IMR-90 (cell line): ENCODE measurements at regions not wholly inside any gene's neighbourhood (a gene's known extent, or its start where the extent isn't known, plus 50 kb on each side); places are given as distances from the start of the nearest gene placed in this dataset.

ENCODE experiments used
- ATAC-seq: fragments of 200-7000 bp; cut with Tn5 transposase; 2 replicates; pipeline ENCODE4 v1.9.1; 2020; ENCODE audit warnings: low read depth, mild to moderate bottlenecking, moderate library complexity
- BruUV-seq: library from RNA; stranded (reverse); fragments of 400-500 nt; replicated peaks from 2 replicates; lab custom pipeline; 2021; lab: Mats Ljungman, UMichigan
- CTCF ChIA-PET: fragments of 300-600 bp; formaldehyde crosslinking; extraction: SDS; loops from one replicate; lab custom pipeline; 2021; ENCODE audit warnings: antibody characterized with exemption; lab: Yijun Ruan, JAX
- POLR2A ChIA-PET: fragments of 300-600 bp; sonication (Branson Sonifier 250); formaldehyde crosslinking; loops from one replicate; lab custom pipeline; 2022; ENCODE audit warnings: antibody characterized with exemption; ENCODE audit not compliant: unreplicated experiment; lab: Charles Lee
- DNase-seq: peaks from one replicate; pipeline ENCODE4 v3.0.0; 2013
- H2AFZ ChIP-seq: replicated peaks from 2 replicates; pipeline ENCODE3; 2013; ENCODE audit warnings: low read length, mild to moderate bottlenecking; ENCODE audit not compliant: poor library complexity
- H2AK5ac ChIP-seq: 2 replicates; pipeline ENCODE4 v1.6.1; 2013; ENCODE audit warnings: low read depth, low read length, inconsistent platforms
- H2AK9ac ChIP-seq: replicated peaks from 2 replicates; pipeline ENCODE3; 2013; ENCODE audit warnings: mild to moderate bottlenecking, low read depth, low read length, moderate library complexity; ENCODE audit not compliant: poor library complexity
- H2BK120ac ChIP-seq: 2 replicates; pipeline ENCODE4 v1.6.1; 2013; ENCODE audit warnings: low read depth, low read length, inconsistent platforms
- H2BK15ac ChIP-seq: 3 replicates; pipeline ENCODE4 v1.6.1; 2013; ENCODE audit warnings: low read depth, low read length, inconsistent platforms
- H2BK20ac ChIP-seq: 2 replicates; pipeline ENCODE4 v1.6.1; 2013; ENCODE audit warnings: low read depth, mild to moderate bottlenecking, inconsistent platforms, low read length, moderate library complexity
- H2BK5ac ChIP-seq: 2 replicates; pipeline ENCODE4 v1.6.1; 2013; ENCODE audit warnings: mild to moderate bottlenecking, low read depth, low read length, inconsistent platforms; ENCODE audit not compliant: poor library complexity, severe bottlenecking
- H3K14ac ChIP-seq: replicated peaks from 2 replicates; pipeline ENCODE4 v1.6.1; 2013; ENCODE audit warnings: low read depth, low read length, inconsistent platforms
- H3K18ac ChIP-seq: 2 replicates; pipeline ENCODE4 v1.6.1; 2013; ENCODE audit warnings: low read depth, low read length, control low read depth
- H3K23ac ChIP-seq: 2 replicates; pipeline ENCODE4 v1.6.1; 2013; ENCODE audit warnings: low read depth, low read length, inconsistent platforms
- H3K27ac ChIP-seq: 2 replicates; pipeline ENCODE4 v1.5.1; 2013; ENCODE audit warnings: mild to moderate bottlenecking, control low read depth, low read length; ENCODE audit not compliant: insufficient read depth
- H3K27me3 ChIP-seq: 2 replicates; pipeline ENCODE4 v1.6.1; 2013; ENCODE audit warnings: low read length; ENCODE audit not compliant: control insufficient read depth, insufficient read depth
- H3K36me3 ChIP-seq: 2 replicates; pipeline ENCODE4 v1.6.1; 2013; ENCODE audit warnings: low read length, mixed read lengths; ENCODE audit not compliant: control insufficient read depth, insufficient read depth
- H3K4ac ChIP-seq: 2 replicates; pipeline ENCODE4 v1.6.1; 2013; ENCODE audit warnings: low read depth, low read length, inconsistent platforms
- H3K4me1 ChIP-seq: 2 replicates; pipeline ENCODE4 v1.6.1; 2013; ENCODE audit warnings: low read length, mixed read lengths; ENCODE audit not compliant: control insufficient read depth, insufficient read depth
- H3K4me2 ChIP-seq: 2 replicates; pipeline ENCODE4 v1.6.1; 2013; ENCODE audit warnings: low read depth, mild to moderate bottlenecking, control low read depth, low read length, moderate library complexity
- H3K4me3 ChIP-seq: 2 replicates; pipeline ENCODE4 v1.5.1; 2013; ENCODE audit warnings: low read depth, mild to moderate bottlenecking, control low read depth, low read length, moderate library complexity; ENCODE audit not compliant: insufficient read depth
- H3K56ac ChIP-seq: 2 replicates; pipeline ENCODE4 v1.6.1; 2013; ENCODE audit warnings: low read length, inconsistent platforms; ENCODE audit not compliant: insufficient read depth; ENCODE audit errors: extremely low read depth
- H3K79me1 ChIP-seq, 2 experiments: 2 replicates each; pipeline ENCODE4 v1.6.1; 2013; ENCODE audit warnings: low read length in 2 of 2, inconsistent platforms in 1 of 2, low read depth in 1 of 2
- H3K9ac ChIP-seq: 2 replicates; pipeline ENCODE4 v1.6.1; 2013; ENCODE audit warnings: low read depth, low read length, control low read depth
- H3K9me1 ChIP-seq: 2 replicates; pipeline ENCODE4 v1.6.1; 2013; ENCODE audit warnings: low read length, inconsistent platforms; ENCODE audit not compliant: insufficient read depth
- H3K9me3 ChIP-seq: 2 replicates; pipeline ENCODE4 v1.6.1; 2013; ENCODE audit warnings: low read length; ENCODE audit not compliant: control insufficient read depth, insufficient read depth
- H4K20me1 ChIP-seq: 2 replicates; pipeline ENCODE4 v1.6.1; 2013; ENCODE audit warnings: low read length, inconsistent platforms; ENCODE audit not compliant: insufficient read depth
- H4K5ac ChIP-seq: 2 replicates; pipeline ENCODE4 v1.6.1; 2013; ENCODE audit warnings: mild to moderate bottlenecking, low read depth, low read length, control low read depth
- H4K8ac ChIP-seq, 2 experiments: 2 replicates each; pipeline ENCODE4 v1.6.1; 2013; ENCODE audit warnings: low read depth in 2 of 2, low read length in 2 of 2, control low read depth in 1 of 2, inconsistent platforms in 1 of 2
- H4K91ac ChIP-seq: 2 replicates; pipeline ENCODE4 v1.6.1; 2013; ENCODE audit warnings: low read depth, low read length, inconsistent platforms; ENCODE audit not compliant: insufficient read depth
- BHLHE40 ChIP-seq: fragments of 150-350 bp; IDR thresholded peaks from 2 replicates; pipeline ENCODE4 v1.6.1; 2016; ENCODE audit warnings: mild to moderate bottlenecking, low read depth, low read length
- CEBPB ChIP-seq: IDR thresholded peaks from 2 replicates; pipeline ENCODE4 v1.6.1; 2012; ENCODE audit warnings: low read depth, low read length, improper control_type of control experiment
- CHD1 ChIP-seq: IDR thresholded peaks from 2 replicates; pipeline ENCODE4 v1.6.1; 2012; ENCODE audit warnings: low read depth, low read length, improper control_type of control experiment
- FOS ChIP-seq: fragments of 150-350 bp; IDR thresholded peaks from 2 replicates; pipeline ENCODE4 v1.6.1; 2016; ENCODE audit warnings: low read depth, low read length
- MAFK ChIP-seq: IDR thresholded peaks from 2 replicates; pipeline ENCODE4 v1.6.1; 2012; ENCODE audit warnings: low read depth, low read length, improper control_type of control experiment
- MAZ ChIP-seq: IDR thresholded peaks from 2 replicates; pipeline ENCODE4 v1.6.1; 2012; ENCODE audit warnings: low read depth, mild to moderate bottlenecking, low read length, improper control_type of control experiment, moderate library complexity, borderline replicate concordance
- MXI1 ChIP-seq: IDR thresholded peaks from 2 replicates; pipeline ENCODE4 v1.6.1; 2012; ENCODE audit warnings: low read depth, mild to moderate bottlenecking, low read length, moderate library complexity, borderline replicate concordance
- NFE2L2 ChIP-seq: fragments of 150-350 bp; IDR thresholded peaks from 2 replicates; pipeline ENCODE4 v1.6.1; 2016; ENCODE audit warnings: low read depth, mild to moderate bottlenecking, low read length
- POLR2A ChIP-seq: IDR thresholded peaks from 2 replicates; pipeline ENCODE4 v1.6.1; 2012; ENCODE audit warnings: mild to moderate bottlenecking, low read depth, low read length
- RAD21 ChIP-seq: IDR thresholded peaks from 2 replicates; pipeline ENCODE4 v1.6.1; 2012; ENCODE audit warnings: low read length, improper control_type of control experiment
- RCOR1 ChIP-seq: IDR thresholded peaks from 2 replicates; pipeline ENCODE4 v1.6.1; 2012; ENCODE audit warnings: mild to moderate bottlenecking, low read length, improper control_type of control experiment; ENCODE audit not compliant: insufficient replicate concordance
- RFX5 ChIP-seq: IDR thresholded peaks from 2 replicates; pipeline ENCODE4 v1.8.0; 2012; ENCODE audit warnings: low read depth, mild to moderate bottlenecking, low read length, moderate library complexity
- SMC3 ChIP-seq: fragments of 150-350 bp; IDR thresholded peaks from 2 replicates; pipeline ENCODE4 v1.6.1; 2016; ENCODE audit warnings: low read depth, mild to moderate bottlenecking, antibody characterized with exemption, low read length, moderate library complexity
- USF2 ChIP-seq: fragments of 150-350 bp; IDR thresholded peaks from 2 replicates; pipeline ENCODE4 v1.6.1; 2017; ENCODE audit warnings: mild to moderate bottlenecking, antibody characterized with exemption, low read length, low read depth
- WGBS, 2 experiments: methylation state at CpG; one replicate each; pipeline versions ENCODE4 v1.1.5 to v1.1.7; 2013; ENCODE audit warnings: missing lambda C conversion rate in 2 of 2; ENCODE audit not compliant: insufficient read length in 1 of 2; ENCODE audit errors: extremely low coverage in 2 of 2; 5-methylcytosine and 5-hydroxymethylcytosine counted together
- dilution Hi-C: fragments of 300-500 bp; cut with HindIII; formaldehyde crosslinking; loops from one replicate; pipeline ENCODE4 v1.14.3; 2018; ENCODE audit warnings: low sequenced_read_pairs; ENCODE audit not compliant: unreplicated experiment
- in situ Hi-C: fragments of 300-500 bp; cut with MboI; formaldehyde crosslinking; loops from 3 replicates; pipeline ENCODE4 v1.14.3; 2019; ENCODE audit warnings: low sequenced_read_pairs, inconsistent platforms, mixed read lengths
- intact Hi-C: fragments of 100-400 bp; cut with micrococcal nuclease; formaldehyde crosslinking; loops from 2 replicates; pipeline ENCODE4 v1.10.0; 2022
- TF ChIP-seq, protein P1 (sequence below): fragments of 150-350 bp; IDR thresholded peaks from 2 replicates; pipeline ENCODE4 v1.6.1; 2016; ENCODE audit warnings: low read depth, mild to moderate bottlenecking, low read length, moderate library complexity, borderline replicate concordance
- TF ChIP-seq, protein P2 (sequence below): conservative IDR thresholded peaks from 2 replicates; pipeline ENCODE4 v1.5.1; 2012; ENCODE audit warnings: mild to moderate bottlenecking, low read depth, low read length, improper control_type of control experiment

- Histone ChIP-seq H3K9ac (no peak overlapping the region), H2AK9ac (no peak overlapping the region), H4K20me1 (no peaks in the 10 kb centered on the region), H2AFZ (no peak overlapping the region), H2BK20ac (no peak overlapping the region), H3K36me3 (no peaks in the 10 kb centered on the region), H3K4ac (no peak overlapping the region), H4K91ac (no peak overlapping the region), H4K8ac (no peak overlapping the region), H3K79me1 (no peaks in the 10 kb centered on the region), H3K27me3 (no peaks in the 10 kb centered on the region), H3K27ac (no peak overlapping the region), H3K56ac (no peak overlapping the region), H4K5ac (no peak overlapping the region), H2BK5ac (no peak overlapping the region), H3K9me1 (no peaks in the 10 kb centered on the region), H2BK15ac (no peak overlapping the region), H2BK120ac (no peak overlapping the region), H3K4me2 (no peak overlapping the region), H3K14ac (no peak overlapping the region), H3K18ac (no peak overlapping the region), H2AK5ac (no peak overlapping the region), H3K9me3 (peaks cover 18% of the 10 kb centered on the region; the same call in 1 of the 2 replicates), H3K23ac (no peak overlapping the region), H3K4me3 (no peak overlapping the region), H3K4me1 (no peaks in the 10 kb centered on the region)
- ATAC-seq = no peak
- no TSS peak for BruUV-seq
- dilution Hi-C loops = no loop called here
- DNase-seq = no peak
- CTCF ChIA-PET = no interaction called here
- intact Hi-C loops = no loop called here
- in situ Hi-C loops = no loop called here
- POLR2A ChIA-PET = no interaction called here
- TF ChIP-seq MAZ (no peak), MXI1 (no peak), CHD1 (no peak), BHLHE40 (no peak), RAD21 (no peak), FOS (no peak), CEBPB (no peak), RFX5 (no peak), POLR2A (no peak), USF2 (no peak), NFE2L2 (no peak), SMC3 (no peak), RCOR1 (no peak), MAFK (no peak)
- TF ChIP-seq, protein P1, sequence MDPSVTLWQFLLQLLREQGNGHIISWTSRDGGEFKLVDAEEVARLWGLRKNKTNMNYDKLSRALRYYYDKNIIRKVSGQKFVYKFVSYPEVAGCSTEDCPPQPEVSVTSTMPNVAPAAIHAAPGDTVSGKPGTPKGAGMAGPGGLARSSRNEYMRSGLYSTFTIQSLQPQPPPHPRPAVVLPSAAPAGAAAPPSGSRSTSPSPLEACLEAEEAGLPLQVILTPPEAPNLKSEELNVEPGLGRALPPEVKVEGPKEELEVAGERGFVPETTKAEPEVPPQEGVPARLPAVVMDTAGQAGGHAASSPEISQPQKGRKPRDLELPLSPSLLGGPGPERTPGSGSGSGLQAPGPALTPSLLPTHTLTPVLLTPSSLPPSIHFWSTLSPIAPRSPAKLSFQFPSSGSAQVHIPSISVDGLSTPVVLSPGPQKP = no peak
- TF ChIP-seq, protein P2, sequence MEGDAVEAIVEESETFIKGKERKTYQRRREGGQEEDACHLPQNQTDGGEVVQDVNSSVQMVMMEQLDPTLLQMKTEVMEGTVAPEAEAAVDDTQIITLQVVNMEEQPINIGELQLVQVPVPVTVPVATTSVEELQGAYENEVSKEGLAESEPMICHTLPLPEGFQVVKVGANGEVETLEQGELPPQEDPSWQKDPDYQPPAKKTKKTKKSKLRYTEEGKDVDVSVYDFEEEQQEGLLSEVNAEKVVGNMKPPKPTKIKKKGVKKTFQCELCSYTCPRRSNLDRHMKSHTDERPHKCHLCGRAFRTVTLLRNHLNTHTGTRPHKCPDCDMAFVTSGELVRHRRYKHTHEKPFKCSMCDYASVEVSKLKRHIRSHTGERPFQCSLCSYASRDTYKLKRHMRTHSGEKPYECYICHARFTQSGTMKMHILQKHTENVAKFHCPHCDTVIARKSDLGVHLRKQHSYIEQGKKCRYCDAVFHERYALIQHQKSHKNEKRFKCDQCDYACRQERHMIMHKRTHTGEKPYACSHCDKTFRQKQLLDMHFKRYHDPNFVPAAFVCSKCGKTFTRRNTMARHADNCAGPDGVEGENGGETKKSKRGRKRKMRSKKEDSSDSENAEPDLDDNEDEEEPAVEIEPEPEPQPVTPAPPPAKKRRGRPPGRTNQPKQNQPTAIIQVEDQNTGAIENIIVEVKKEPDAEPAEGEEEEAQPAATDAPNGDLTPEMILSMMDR = no peak
- WGBS, 2 experiments = 9% methylated on average over 5 of the region's 50 CpGs; no CpG with 5 or more reads in 1 of the 2 experiments
These were observed 326.8 kb downstream of the ALG10 start for GRCh38 chr12:34348836-34349672.
